Tibial nerve (tissue), 4 donors: ENCODE measurements at regions not wholly inside any gene's neighbourhood (a gene's known extent, or its start where the extent isn't known, plus 50 kb on each side); places are given as distances from the start of the nearest gene placed in this dataset.

Source experiments
- EP300 ChIP-seq, 2 donors: sonication (generic); formaldehyde crosslinking; IDR thresholded peaks; one replicate each; pipeline ENCODE4 v1.6.1; 2017; ENCODE audit warnings: antibody characterized with exemption in 2 of 2, mild to moderate bottlenecking in 1 of 2
- POLR2A ChIP-seq, 2 donors: fragments of 450-650 bp; IDR thresholded peaks; one replicate each; pipeline ENCODE4 v1.6.1; 2017; ENCODE audit warnings: antibody characterized with exemption in 2 of 2, mild to moderate bottlenecking in 2 of 2, moderate library complexity in 2 of 2
- TF ChIP-seq, protein P1 (sequence below), 5 experiments: fragments of 200-600 bp in 3 of 5; fragments of 450-650 bp in 2 of 5; sonication (generic) in 3 of 5; IDR thresholded peaks; one replicate each; pipeline ENCODE4 v1.5.1; 2016 to 2019; ENCODE audit warnings: antibody characterized with exemption in 5 of 5, mild to moderate bottlenecking in 3 of 5, moderate library complexity in 2 of 5

- TF ChIP-seq, protein P1, sequence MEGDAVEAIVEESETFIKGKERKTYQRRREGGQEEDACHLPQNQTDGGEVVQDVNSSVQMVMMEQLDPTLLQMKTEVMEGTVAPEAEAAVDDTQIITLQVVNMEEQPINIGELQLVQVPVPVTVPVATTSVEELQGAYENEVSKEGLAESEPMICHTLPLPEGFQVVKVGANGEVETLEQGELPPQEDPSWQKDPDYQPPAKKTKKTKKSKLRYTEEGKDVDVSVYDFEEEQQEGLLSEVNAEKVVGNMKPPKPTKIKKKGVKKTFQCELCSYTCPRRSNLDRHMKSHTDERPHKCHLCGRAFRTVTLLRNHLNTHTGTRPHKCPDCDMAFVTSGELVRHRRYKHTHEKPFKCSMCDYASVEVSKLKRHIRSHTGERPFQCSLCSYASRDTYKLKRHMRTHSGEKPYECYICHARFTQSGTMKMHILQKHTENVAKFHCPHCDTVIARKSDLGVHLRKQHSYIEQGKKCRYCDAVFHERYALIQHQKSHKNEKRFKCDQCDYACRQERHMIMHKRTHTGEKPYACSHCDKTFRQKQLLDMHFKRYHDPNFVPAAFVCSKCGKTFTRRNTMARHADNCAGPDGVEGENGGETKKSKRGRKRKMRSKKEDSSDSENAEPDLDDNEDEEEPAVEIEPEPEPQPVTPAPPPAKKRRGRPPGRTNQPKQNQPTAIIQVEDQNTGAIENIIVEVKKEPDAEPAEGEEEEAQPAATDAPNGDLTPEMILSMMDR (IDR thresholded peaks at IDR 0.05), result no peak
- TF ChIP-seq POLR2A (IDR thresholded peaks at IDR 0.05) (no peak), EP300 (IDR thresholded peaks at IDR 0.05) (no peak)
Measured at GRCh38 chr1:10905841-10906655, 106.4 kb upstream of the TARDBP start.
